GM12891 (cell line): ENCODE measurements at regions not wholly inside any gene's neighbourhood (a gene's known extent, or its start where the extent isn't known, plus 50 kb on each side); places are given as distances from the start of the nearest gene placed in this dataset.

Source experiments
- POLR2A ChIP-seq: IDR thresholded peaks from 2 replicates; pipeline ENCODE4 v1.6.1; 2011; ENCODE audit warnings: low read depth, low read length, control low read depth
- POLR2AphosphoS5 ChIP-seq: IDR thresholded peaks from 2 replicates; pipeline ENCODE4 v1.6.1; 2011; ENCODE audit warnings: low read depth, low read length, control low read depth
- POU2F2 ChIP-seq: IDR thresholded peaks from 2 replicates; pipeline ENCODE4 v1.6.1; 2011; ENCODE audit warnings: low read depth, mild to moderate bottlenecking, control low read depth, low read length, moderate library complexity

GRCh38 chr1:80059940-80060339, 1053.4 kb upstream of the ADGRL4 start:
- TF ChIP-seq POLR2AphosphoS5 (no peak), POLR2A (no peak), POU2F2 (no peak)
